HEK293T (cell line): ENCODE measurements at regions not wholly inside any gene's neighbourhood (a gene's known extent, or its start where the extent isn't known, plus 50 kb on each side); places are given as distances from the start of the nearest gene placed in this dataset.

ENCODE experiments used
- CTCF ChIA-PET: fragments of 350-600 bp; formaldehyde crosslinking; extraction: SDS; loops from one replicate; lab custom pipeline; 2021; ENCODE audit warnings: antibody characterized with exemption, inconsistent platforms; lab: Yijun Ruan, JAX
- POLR2A ChIA-PET: fragments of 350-600 bp; formaldehyde crosslinking; extraction: SDS; loops from one replicate; lab custom pipeline; 2020; ENCODE audit warnings: antibody characterized with exemption, inconsistent platforms; lab: Yijun Ruan, JAX
- DNase-seq: peaks from one replicate; pipeline ENCODE4 v3.0.0; 2012; ENCODE audit warnings: mixed read lengths; ENCODE audit errors: extremely low spot score
- ARNT ChIP-seq: fragments of 450-650 bp; IDR thresholded peaks from 2 replicates; pipeline ENCODE4 v1.6.1; 2017; ENCODE audit warnings: mild to moderate bottlenecking
- BHLHE40 ChIP-seq: fragments of 450-650 bp; IDR thresholded peaks from 2 replicates; pipeline ENCODE4 v1.6.1; 2016; ENCODE audit warnings: mild to moderate bottlenecking, moderate library complexity, borderline replicate concordance
- CTBP1 ChIP-seq: fragments of 450-650 bp; IDR thresholded peaks from 2 replicates; pipeline ENCODE4 v1.6.1; 2016; ENCODE audit warnings: borderline replicate concordance
- ELF4 ChIP-seq: fragments of 450-650 bp; IDR thresholded peaks from 2 replicates; pipeline ENCODE4 v1.6.1; 2017; ENCODE audit warnings: antibody characterized with exemption
- FOXA1 ChIP-seq: fragments of 450-650 bp; IDR thresholded peaks from 2 replicates; pipeline ENCODE4 v1.6.1; 2016; ENCODE audit warnings: mild to moderate bottlenecking
- FOXK2 ChIP-seq: fragments of 450-650 bp; IDR thresholded peaks from 2 replicates; pipeline ENCODE4 v1.6.1; 2016; ENCODE audit warnings: mild to moderate bottlenecking
- FOXM1 ChIP-seq: fragments of 450-650 bp; IDR thresholded peaks from 2 replicates; pipeline ENCODE4 v1.6.1; 2017; ENCODE audit warnings: mild to moderate bottlenecking, borderline replicate concordance
- HDGF ChIP-seq: fragments of 450-650 bp; IDR thresholded peaks from 2 replicates; pipeline ENCODE4 v1.6.1; 2017; ENCODE audit warnings: antibody characterized with exemption, borderline replicate concordance
- L3MBTL2 ChIP-seq: fragments of 450-650 bp; conservative IDR thresholded peaks from 2 replicates; pipeline ENCODE4 v1.6.1; 2016; ENCODE audit warnings: mild to moderate bottlenecking
- LEF1 ChIP-seq: fragments of 450-650 bp; IDR thresholded peaks from 2 replicates; pipeline ENCODE4 v1.6.1; 2017; ENCODE audit warnings: mild to moderate bottlenecking, borderline replicate concordance
- NFRKB ChIP-seq: fragments of 450-650 bp; IDR thresholded peaks from 2 replicates; pipeline ENCODE4 v1.6.1; 2016; ENCODE audit warnings: mild to moderate bottlenecking, moderate library complexity
- SP1 ChIP-seq: fragments of 450-650 bp; IDR thresholded peaks from 2 replicates; pipeline ENCODE4 v1.6.1; 2017
- SUZ12 ChIP-seq: fragments of 450-650 bp; IDR thresholded peaks from 2 replicates; pipeline ENCODE4 v1.6.1; 2016; ENCODE audit warnings: mild to moderate bottlenecking
- TARDBP ChIP-seq: fragments of 450-650 bp; IDR thresholded peaks from 2 replicates; pipeline ENCODE4 v1.6.1; 2016
- ZNF384 ChIP-seq: fragments of 450-650 bp; IDR thresholded peaks from 2 replicates; pipeline ENCODE4 v1.6.1; 2016
- TF ChIP-seq, protein P1 (sequence below): fragments of 450-650 bp; IDR thresholded peaks from 2 replicates; pipeline ENCODE4 v1.6.1; 2016

DNA sequence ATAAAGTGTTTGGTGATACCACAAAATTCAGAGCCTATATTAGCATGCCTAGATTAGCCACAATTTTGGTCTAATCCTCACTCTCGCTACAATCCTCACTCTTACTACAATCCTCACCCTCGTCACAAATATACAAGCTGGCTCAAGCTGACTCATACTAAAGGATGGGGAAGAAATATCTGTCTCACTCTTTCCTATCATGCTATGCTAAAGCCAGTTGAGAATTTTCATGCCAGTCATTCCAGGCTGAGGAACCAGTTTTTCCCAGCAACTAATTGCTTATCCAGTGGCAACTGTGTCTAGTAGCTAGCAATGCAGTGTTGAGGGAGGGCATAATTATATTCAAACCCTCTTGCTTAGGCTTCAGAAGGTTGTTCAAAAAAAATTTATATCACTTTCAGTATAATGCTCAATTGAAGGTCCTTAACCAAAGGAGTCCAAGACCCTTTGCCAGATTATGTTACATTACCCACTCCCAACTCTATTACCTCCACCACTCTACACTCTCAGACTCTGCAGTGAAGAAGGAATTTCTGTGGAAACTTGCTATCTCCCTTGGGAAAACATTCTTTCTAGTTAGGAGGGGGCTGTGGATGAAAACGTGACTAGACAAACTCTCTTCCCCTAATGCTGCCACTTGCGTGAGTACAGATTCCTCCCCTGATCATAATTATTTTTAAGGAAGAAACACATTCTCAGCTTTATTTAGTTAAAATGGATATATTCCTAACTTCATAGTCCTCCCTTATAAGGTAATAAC, 810.3 kb upstream of the ACO1 start:
- TF ChIP-seq ARNT, result no peak
- TF ChIP-seq BHLHE40, result no peak
- TF ChIP-seq SUZ12, result no peak
- TF ChIP-seq CTBP1, result no peak
- no peak for TF ChIP-seq SP1
- no peak for TF ChIP-seq ZNF384
- no peak for TF ChIP-seq NFRKB
- POLR2A ChIA-PET, result no interaction called here
- DNase-seq, result no peak
- CTCF ChIA-PET, result no interaction called here

DNA sequence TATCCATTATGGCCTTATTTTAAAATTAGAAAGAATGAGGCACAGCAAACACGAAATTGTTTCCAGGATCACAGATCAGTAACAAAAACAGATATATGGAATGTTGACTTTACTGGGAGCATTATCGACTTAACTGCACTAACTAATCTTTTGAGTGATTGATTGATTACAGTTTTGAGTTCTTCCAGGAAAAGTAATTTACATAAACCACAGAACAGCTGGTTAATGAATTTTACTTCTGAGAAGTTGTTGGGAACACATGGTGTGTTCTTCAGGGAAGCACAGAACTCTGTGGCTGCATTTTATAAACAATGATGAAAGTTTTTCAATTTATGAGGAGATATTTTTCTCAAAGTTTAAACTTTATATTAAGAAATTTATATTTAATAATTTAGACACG, 802.4 kb upstream of the ACO1 start:
- TF ChIP-seq, protein P1, sequence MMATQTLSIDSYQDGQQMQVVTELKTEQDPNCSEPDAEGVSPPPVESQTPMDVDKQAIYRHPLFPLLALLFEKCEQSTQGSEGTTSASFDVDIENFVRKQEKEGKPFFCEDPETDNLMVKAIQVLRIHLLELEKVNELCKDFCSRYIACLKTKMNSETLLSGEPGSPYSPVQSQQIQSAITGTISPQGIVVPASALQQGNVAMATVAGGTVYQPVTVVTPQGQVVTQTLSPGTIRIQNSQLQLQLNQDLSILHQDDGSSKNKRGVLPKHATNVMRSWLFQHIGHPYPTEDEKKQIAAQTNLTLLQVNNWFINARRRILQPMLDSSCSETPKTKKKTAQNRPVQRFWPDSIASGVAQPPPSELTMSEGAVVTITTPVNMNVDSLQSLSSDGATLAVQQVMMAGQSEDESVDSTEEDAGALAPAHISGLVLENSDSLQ, result no peak
- TF ChIP-seq CTBP1 (no peak), HDGF (no peak), TARDBP (no peak)
- ChIA-PET POLR2A (no interaction called here), CTCF (no interaction called here)
- DNase-seq, result no peak

DNA sequence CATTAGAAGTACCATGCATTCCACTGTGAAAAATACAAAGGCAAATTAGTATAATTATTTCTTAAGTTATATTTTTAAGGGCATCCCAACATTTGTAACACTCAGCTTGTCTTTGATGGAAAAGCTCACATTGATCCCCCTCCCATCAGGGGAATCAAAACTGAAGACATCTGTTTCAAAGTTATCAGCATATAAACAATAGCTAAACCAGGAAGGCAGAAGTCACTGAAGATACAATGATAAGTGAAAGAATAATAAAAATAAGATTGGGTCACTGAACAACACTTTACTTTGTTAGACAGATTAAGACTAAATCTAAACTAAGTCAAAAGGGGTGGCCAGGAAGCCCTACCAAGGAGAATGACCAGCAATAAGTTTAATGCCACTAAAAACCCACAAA, 801.9 kb upstream of the ACO1 start:
- DNase-seq, result no peak
- POLR2A ChIA-PET, result no interaction called here
- TF ChIP-seq CTBP1, result no peak
- CTCF ChIA-PET, result no interaction called here

DNA sequence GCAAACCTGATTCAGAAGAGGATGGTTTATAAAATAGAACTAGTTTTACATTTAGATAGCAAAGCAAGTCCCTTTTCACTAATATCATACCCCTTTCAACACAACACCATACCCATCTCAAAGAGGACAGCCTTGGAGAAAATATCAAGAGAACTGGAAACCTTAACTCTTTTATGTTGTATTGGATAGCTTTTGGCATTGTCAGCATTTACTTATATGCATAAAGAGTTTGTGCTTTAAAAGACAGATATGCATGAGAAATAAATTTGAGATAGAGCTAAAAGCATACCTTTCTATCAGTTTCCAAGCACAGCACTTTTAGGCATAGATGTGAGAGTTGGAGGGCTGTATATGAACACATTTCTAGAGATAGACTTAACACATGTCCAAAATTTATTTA, 799.3 kb upstream of the ACO1 start:
- no peak for DNase-seq
- POLR2A ChIA-PET, result no interaction called here
- CTCF ChIA-PET, result no interaction called here
- no peak for TF ChIP-seq ZNF384
- no peak for TF ChIP-seq ARNT
- TF ChIP-seq FOXK2, result no peak
- TF ChIP-seq CTBP1, result no peak
- no peak for TF ChIP-seq SUZ12
- TF ChIP-seq NFRKB, result no peak
- TF ChIP-seq SP1, result no peak
- TF ChIP-seq FOXM1, result no peak
- no peak for TF ChIP-seq HDGF
- TF ChIP-seq, protein P1, result no peak
- no peak for TF ChIP-seq LEF1
- no peak for TF ChIP-seq BHLHE40
- no peak for TF ChIP-seq TARDBP
- no peak for TF ChIP-seq L3MBTL2
- no peak for TF ChIP-seq FOXA1
- TF ChIP-seq ELF4, result no peak

DNA sequence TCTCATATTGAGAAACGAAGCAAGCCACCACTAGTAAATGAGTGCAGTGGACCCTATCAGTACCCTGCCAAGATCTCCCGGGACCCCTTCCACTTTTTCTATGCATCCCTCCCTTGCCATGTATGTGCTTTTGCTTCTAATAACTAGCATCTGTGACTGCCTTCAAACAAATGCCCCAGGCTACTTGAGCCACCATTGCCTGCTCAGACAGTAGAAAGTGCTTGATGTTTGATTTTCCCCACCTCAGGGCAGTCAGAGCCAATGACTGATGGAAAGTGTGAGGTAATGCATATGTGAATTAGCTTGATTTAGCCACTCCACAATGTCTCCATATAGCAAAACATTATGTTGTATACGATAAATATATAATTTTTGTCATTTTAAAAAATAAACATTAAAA, 797.3 kb upstream of the ACO1 start:
- ChIA-PET POLR2A (no interaction called here), CTCF (no interaction called here)
- TF ChIP-seq NFRKB, result no peak
- TF ChIP-seq, protein P1, result no peak
- TF ChIP-seq CTBP1, result no peak
- TF ChIP-seq HDGF, result no peak
- TF ChIP-seq SUZ12, result no peak
- no peak for TF ChIP-seq SP1
- no peak for TF ChIP-seq FOXA1
- TF ChIP-seq FOXM1, result no peak
- TF ChIP-seq TARDBP, result no peak
- no peak for TF ChIP-seq LEF1
- TF ChIP-seq BHLHE40, result no peak
- TF ChIP-seq ELF4, result no peak
- no peak for DNase-seq

DNA sequence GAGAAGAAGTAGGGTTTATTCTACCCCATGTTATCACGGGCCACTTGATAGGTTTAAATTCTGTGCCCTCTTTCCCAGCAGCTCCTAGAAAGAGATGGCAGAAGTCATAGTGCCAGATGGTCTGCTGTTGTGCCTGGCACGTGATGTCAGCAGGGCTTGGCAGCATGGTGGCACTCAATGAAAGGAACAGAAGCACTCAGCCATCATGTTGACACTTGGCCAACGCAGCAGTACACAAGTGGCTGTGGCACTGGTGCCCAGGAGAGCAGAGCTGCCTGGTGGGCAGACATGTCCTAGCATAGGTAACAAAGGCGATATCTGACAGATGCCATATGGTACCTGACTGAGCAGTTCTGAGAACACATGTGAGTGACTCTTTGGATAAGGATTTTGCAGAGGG, 796.4 kb upstream of the ACO1 start:
- DNase-seq, result no peak
- TF ChIP-seq NFRKB (no peak), CTBP1 (no peak), SP1 (no peak), FOXM1 (no peak), ELF4 (no peak), HDGF (no peak), LEF1 (no peak), ARNT (no peak), BHLHE40 (no peak), FOXK2 (no peak), L3MBTL2 (no peak), SUZ12 (no peak), FOXA1 (no peak), TARDBP (no peak), ZNF384 (no peak)
- TF ChIP-seq, protein P1, result no peak
- POLR2A ChIA-PET, result no interaction called here
- CTCF ChIA-PET, result no interaction called here
